ENCODE measurements at regions not wholly inside any gene's neighbourhood (a gene's known extent, or its start where the extent isn't known, plus 50 kb on each side); places are given as distances from the start of the nearest gene placed in this dataset.

DNA sequence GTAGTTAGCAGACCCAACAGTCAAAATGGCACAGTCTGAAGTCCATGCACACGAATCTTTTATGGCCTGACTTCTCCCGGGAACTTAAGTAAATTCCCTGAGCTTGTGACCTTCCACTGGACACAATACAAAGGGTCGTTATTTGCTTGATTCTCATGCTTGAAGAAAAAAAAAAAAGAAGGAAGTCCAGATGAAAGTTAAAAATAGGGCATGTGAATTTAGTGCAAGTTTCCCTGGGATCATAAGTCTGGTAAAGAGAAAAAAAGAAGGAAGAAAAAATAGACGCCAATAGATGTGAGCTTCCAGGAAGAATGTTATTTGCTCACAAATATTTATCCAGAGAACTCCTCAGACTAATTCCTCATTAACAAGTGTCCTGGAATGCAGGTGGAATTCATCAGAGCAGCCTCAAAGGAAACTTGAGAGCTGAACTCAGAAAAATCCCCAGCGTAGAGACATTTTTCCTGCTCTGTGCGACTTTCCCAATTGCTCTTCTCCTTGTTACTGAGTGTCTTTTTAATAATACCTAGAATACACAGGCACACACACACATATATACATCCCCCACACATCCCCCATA, 616.3 kb downstream of the EBF1 start:
- TF ChIP-seq, protein P1, sequence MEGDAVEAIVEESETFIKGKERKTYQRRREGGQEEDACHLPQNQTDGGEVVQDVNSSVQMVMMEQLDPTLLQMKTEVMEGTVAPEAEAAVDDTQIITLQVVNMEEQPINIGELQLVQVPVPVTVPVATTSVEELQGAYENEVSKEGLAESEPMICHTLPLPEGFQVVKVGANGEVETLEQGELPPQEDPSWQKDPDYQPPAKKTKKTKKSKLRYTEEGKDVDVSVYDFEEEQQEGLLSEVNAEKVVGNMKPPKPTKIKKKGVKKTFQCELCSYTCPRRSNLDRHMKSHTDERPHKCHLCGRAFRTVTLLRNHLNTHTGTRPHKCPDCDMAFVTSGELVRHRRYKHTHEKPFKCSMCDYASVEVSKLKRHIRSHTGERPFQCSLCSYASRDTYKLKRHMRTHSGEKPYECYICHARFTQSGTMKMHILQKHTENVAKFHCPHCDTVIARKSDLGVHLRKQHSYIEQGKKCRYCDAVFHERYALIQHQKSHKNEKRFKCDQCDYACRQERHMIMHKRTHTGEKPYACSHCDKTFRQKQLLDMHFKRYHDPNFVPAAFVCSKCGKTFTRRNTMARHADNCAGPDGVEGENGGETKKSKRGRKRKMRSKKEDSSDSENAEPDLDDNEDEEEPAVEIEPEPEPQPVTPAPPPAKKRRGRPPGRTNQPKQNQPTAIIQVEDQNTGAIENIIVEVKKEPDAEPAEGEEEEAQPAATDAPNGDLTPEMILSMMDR (IDR thresholded peaks at IDR 0.05) = no peak
- TF ChIP-seq POLR2A (IDR thresholded peaks at IDR 0.05) = no peak

Data from Peyer's patch (tissue), 4 donors.